HG03066 (cell line): ENCODE measurements at regions not wholly inside any gene's neighbourhood (a gene's known extent, or its start where the extent isn't known, plus 50 kb on each side); places are given as distances from the start of the nearest gene placed in this dataset.

Experiments
- ATAC-seq: cut with Tn5 transposase; IDR thresholded peaks from one replicate; pipeline ENCODE4 v1.9.1; 2021; ENCODE audit warnings: low read depth; ENCODE audit not compliant: unreplicated experiment

DNA sequence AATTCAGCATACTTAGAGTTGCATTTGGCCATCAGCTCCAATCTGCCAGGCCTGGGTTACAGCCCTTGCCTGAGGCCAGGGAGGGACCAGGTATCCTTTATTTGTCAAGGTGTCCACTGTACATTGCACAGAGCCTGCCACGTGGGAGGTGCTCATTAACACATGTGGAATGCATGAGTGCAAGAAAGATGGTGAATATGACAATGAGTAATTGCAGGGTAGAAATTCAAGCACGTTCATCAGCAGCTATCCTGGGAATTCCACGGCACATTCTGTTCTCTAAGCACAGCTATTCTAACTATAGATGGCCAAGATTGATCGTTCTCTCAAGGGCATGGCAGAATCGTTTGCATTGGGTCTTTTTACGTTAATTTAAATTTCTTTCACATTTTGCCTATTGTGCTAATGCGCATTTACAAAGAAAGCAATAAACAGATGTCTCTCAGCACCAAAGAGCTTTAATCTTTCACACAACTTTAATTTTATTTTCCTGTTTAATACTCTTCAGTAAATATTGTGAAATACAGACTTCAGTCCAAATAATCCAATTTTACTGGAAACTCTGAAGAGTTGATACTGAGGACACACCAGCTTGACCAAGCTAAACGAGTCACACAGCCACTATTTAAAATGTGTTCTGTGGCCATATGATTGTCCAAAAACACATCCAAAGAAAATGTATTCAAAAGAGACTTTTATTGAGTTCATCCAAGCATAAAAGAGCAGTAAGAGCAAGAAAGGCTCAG, 1025.7 kb upstream of the TMEM132C start:
- ATAC-seq, result no peak

DNA sequence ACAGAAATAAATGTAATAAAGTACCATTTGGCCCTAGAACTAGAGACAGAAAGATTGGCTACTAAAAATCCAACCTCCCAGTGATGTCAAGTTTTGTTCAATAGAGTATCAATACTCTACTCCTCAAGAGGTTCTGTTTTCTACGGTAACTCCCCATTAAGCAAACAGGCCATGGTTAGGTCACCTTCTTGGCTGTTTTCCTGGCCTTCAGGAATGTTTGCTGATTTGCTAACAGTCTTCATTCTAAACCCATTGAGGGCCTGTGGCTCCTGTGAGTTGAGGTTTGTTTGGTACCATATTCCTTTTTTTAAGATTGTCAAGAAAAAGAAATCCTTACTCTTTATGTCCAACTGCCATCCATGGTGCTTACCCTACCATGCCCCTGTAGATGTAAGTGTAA, 1022.0 kb upstream of the TMEM132C start:
- no peak for ATAC-seq

DNA sequence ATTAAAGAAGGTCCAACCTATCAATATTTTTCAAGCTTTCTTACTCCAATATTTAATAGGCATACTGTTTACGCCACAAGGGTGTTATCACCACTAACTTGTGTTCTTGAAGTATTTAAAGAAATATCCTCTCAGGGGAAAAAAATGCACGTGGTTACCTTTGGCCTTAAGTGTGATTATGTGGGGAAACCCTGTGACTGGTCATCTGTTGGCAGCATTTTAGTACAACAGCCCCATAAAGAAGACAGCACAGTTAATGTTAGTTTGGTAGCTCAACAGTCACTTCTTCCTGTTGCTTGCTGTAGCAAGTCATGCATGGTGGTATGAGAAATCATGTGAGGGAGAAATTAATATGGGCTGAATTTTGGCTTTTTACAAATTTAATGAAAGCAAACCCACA, 1021.5 kb upstream of the TMEM132C start:
- no peak for ATAC-seq

DNA sequence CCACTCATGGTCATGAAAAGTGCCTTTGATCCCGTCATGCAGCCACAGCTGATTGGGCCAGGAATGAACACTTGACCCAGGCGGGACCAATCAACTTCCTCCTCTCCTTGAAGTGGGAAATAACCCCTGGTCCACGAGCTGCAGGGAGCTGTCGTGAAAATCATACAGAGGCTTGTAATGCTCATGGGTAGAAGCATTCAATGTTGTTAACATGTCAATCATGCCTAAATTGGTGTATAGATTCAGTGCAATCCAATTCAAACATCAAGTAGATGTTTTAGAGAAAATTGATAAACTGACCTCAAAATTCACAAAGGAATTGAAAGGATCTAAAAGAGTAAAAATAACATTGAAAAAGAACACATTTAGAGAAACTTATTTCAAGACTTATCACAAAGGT, 1019.0 kb upstream of the TMEM132C start:
- no peak for ATAC-seq

DNA sequence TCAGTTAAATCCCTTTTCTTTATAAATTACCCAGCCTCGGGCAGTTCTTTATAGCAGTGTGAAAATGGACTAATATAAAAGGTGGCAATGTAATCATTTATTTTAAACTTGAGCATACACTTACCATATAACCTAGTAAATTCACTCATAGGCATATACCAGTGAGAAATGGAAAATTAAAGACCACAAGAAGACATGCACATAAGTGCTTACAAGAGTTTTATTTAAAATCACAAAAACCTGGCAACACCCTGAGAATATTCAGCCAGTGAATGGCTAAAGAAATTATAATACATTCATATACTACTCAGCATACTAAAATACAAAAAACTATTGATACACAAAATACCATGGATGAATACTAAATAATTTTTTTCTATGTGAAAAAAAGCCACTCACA, 1017.5 kb upstream of the TMEM132C start:
- ATAC-seq, result no peak

DNA sequence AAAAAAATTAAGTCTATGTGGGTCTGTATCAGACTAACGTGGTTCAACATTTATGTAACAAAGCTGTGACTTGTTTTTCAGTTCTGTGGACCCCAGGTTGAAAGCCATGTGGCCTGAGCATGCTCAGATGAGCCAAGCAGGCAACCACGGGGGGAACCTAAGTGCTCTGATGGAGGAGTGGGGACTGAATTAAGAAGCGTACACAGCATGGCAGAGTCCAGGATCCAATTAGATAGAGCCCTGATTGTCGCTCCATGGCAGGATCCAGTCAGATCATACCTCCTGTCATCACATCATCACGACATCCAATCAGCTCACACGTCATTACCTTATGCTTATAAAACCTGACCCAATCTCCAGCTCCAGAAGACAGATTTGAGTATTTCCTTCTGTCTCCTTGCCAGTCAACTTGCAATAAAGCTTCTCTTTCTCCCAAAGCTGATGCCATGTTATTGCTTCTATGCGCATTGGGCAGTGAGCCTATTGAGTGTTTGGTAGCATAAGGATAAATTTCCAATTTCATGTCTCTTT, 1013.1 kb upstream of the TMEM132C start:
- no peak for ATAC-seq

DNA sequence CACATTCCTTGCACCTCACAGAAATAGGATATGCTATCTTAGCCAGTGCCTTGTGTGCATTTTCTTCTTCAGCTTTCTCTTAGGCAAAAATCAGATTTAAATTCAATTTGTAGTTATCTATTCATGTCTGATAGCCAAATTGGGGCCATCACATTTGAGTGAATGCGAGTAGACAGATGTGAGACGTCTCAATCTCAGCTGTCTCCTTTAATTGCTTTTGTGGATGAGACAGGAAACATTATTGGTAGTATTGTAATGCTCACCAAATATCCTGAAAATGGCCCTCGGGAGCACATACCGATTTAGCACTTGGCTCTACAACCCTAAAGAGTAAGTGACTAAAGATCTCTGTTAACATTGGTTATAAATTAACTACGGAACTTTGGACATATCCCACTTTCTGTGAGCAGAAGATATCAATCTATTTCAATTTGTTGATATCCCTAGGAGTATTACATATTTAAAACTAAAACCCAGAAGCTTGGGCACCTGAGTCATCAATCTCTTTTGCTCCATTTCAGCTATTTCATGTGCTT, 1012.5 kb upstream of the TMEM132C start:
- ATAC-seq, result no peak

DNA sequence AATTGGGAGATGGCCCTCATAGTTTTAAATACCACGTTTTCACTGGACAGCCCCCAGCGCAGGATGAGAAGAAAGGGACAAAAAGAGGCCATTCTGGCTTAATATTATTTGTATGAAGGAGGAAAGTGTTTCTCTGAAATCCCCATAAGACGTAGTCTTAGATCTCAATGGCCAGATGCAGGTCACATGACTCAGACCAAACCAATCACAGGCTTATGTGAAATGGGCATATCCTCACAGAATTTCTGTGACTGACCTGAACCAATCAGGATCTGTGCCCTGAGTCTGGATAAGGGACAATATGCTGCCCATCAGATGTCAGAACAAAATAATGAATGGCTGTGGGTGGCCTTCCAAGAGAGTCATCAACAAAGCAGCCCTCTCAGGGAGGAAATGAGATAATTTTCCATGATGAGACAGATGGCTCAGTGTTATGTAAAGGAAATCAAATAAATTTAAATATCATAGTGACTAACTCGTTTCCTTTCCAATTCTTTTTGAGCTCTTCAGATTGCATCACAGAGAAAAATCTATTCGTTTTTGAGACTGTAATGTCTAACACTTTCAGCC, 1009.5 kb upstream of the TMEM132C start:
- ATAC-seq, result no peak

DNA sequence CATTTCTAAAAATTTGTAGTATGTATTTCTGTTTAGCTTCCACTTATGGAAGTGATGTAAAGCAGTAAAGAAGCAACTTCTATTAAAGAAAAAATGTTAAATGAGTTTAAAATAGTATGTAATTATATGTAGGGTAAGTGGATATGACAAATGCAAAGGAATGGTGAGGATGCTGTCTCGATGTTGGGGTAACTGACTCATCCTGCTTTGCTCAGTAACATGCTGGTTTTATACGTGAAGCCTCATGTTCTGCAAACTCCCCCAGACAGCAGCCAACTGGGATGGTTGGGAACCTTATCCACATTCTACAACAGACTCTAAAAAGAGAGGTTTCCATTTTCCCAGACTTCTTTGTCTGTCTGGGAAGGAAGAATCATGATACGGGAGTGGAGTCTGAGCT, 1006.4 kb upstream of the TMEM132C start:
- ATAC-seq, result no peak

DNA sequence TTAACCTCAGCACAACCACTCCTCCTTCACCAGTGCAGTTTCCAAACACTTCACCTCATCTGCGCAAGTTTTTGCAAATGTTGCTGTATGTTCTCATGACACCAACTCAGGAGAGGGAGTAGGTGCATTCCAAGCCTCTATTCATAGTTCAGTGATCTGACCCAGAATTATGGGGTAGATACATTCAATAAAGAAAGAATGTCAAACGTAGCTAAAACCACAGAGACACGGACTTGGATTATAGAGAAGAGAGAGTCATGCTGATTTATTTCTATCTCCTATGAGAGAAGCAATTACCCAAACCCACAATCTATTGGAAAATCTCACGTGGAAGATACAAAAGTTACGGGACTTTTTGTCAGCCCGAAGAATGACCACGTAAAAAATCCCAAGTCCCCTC, 1006.0 kb upstream of the TMEM132C start:
- no peak for ATAC-seq

DNA sequence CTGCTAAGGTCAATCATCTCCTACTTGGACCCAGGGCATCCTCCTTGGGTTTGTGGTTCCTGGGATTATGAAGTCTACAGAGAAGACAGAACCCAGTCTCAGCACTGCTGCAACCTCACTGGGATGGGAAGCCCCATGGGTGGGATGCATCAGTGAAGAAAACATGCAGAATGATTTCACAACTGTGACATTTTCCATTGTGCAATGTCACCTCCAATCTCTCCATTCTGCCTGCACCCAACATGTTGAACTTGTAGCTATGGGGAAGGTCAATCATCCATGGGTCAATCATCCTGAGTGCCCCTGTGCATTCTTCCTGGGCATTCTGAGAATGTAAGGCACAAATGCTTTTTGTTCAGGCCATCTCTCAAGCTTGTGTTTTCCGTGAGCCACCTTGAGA, 1004.4 kb upstream of the TMEM132C start:
- no peak for ATAC-seq

DNA sequence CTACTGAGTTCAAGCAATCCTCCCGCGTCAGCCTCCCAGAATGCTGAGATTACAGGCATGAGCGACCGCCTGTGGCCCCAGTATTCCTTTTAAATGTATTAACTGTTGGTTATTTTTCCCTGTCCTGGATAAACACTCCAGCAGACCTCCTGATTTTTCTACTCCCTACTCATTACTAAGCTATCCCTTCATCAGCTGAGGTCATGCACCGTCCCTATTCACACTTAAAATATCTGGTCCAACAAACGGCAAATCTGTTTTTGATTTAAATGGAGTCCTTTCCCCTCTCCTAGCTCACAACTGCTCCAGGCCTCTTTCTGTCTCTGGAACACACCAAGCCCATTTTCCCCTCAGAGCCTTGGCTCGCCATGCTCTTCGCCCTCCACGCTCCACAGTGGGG, 1003.3 kb upstream of the TMEM132C start:
- ATAC-seq, result no peak

DNA sequence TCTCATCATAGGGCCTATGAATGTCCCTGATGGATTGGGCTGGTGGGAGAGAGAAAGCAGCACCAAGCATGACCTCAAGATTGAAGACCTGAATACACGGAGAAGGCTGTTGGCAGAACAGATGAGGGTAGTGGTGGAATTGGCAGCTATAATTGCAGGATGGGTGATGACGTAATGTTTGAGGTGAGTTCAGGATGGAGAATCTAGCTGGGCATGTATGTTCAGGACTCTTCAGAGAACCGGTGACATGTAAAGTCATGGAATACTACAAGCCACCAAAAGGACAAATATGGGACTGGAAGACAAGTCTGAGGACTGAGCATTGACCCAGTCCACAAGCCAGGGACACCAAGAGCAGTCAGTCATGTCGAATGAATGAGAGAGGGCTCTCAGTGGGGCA, 999.8 kb upstream of the TMEM132C start:
- no peak for ATAC-seq

DNA sequence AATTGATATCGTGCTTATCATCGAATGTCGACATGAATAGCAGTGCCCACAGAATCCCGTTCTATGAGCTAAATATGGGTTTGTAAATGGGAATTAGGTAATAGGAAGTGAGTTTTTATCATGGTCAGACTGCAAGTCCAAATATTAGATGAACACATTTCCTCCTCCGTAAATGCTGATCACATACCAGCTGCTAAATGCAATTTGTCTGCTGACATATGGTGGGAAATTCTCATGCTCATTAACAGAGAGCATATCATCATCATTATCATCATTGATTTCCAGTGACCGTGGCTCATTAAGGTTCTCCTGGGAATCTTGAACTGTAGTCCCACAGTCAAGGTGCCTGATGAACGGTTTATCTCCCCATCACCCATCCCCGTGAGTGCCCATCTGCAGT, 998.8 kb upstream of the TMEM132C start:
- no peak for ATAC-seq

DNA sequence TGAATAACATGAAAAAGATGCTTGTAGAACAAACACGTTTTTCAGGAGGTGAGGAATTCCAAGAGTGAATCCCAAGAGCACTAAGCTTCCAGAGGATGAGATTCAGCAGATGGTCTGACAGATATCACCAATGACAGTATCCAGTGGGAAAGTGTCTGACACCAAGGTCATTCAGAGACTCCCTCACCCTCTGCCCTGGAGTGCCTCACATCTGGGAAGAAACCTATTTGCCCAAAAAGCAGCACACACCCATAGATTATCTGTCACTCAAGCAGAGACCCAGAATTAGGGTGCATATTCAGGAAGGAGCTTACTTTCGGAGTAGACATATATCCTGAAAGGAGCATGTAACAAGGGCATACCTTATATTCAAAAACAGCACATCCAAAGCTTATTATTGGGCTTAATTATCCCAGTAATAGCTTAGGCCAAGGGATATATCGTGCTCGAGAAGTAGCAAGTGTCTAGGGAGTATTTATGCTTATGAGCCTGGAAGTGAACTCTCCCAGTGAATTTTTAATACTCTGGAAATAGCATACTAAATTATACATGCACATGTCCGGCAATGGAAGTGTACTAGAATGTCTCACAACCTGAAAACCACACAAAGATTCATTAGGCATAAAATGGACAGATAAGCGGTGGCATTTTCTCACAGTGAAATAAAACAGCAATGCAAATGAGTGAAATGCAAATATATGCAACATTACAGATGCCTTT, 998.1 kb upstream of the TMEM132C start:
- no peak for ATAC-seq

DNA sequence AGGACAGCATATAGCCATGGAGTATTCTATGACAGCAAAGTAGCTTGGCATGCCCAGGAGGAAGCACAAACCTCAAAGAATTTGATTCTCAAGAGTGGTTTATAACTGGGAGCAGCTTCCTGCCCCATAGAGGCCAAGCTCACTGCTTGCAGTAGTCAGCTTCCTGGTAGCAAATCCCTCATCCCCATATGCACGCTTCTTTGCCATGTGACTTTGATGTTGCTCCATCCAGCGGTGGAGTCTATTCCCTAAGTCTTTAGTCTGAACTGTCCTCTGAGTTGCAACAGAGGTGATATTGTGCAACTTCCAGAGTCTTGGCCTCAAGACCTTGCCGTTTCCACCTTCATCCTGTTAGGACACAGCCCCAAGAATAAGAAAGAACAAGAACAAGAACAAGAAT, 996.8 kb upstream of the TMEM132C start:
- no peak for ATAC-seq

DNA sequence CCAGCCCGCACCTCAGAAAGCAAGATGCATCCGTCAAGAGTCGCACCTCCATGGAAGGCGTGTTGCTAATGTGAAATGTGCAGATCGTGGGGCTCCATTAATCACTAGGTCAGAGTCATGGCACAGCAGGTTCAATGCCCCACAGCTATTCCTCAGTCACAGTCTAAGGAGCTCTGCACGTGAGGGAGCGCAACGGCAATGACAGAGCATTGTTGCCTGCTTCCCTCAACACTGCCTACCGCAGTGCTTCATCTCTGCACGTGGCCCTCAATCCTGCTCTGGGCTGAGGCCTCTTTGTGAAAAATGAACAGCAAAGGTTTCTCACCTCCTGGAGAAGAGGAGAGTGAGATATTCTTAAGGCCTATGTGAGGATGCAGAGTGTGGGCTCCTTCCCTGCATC, 995.2 kb upstream of the TMEM132C start:
- ATAC-seq, result no peak

DNA sequence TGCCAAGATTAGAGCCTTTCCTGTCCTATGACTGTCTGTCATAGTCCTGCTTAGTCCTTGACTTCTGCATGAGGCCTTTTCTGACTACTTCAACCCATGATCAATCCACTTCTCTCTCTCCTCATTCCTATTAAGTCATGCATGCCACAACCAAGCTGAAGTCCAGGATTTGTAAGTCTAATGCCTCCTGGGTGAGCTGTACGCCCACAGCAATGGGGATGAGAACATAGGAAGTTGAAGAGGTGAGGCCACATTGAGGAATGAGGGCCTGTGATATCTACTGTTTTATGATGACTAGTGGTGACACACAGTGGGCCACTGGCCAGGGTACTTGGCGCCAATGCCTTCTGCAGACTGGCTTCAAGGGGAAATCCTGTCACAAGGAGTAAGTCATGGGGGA, 994.1 kb upstream of the TMEM132C start:
- ATAC-seq, result no peak

DNA sequence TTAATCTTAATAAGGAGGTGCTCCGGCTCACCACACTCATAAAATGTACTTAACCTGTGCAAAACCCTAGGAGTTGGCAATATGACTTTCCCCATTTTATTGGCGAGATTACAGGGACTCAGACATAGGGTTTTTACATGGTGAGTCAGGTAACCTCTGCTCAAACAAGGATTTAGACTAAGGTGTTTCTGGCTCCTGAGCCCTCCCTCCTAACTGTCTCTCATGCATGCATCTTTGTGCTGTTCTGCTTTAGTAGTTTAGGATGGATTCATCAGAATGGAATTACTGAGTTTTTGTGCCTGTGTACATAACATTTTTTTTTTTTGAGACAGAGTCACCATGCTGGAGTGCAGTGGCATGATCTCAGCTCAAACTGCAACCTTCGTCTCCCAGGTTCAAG, 993.3 kb upstream of the TMEM132C start:
- ATAC-seq, result no peak

DNA sequence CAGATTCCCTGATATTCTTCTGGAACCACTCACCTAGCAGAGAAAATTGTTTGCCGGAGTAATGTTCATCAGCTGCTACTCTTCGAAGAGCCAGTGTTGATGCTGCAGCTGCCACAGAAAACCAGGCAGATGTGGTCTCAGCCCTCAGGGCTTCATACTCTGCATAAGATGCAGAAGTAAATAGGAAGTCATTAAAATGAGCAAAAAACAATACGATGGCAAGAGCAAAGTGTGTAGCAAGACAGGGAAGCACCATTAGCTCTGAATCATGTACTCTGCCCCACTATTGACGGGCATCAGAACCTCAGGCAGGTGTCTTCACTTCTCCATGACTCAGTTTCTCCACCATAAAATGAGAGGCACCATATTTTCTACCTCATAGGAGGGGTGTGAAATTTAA, 991.6 kb upstream of the TMEM132C start:
- no peak for ATAC-seq

DNA sequence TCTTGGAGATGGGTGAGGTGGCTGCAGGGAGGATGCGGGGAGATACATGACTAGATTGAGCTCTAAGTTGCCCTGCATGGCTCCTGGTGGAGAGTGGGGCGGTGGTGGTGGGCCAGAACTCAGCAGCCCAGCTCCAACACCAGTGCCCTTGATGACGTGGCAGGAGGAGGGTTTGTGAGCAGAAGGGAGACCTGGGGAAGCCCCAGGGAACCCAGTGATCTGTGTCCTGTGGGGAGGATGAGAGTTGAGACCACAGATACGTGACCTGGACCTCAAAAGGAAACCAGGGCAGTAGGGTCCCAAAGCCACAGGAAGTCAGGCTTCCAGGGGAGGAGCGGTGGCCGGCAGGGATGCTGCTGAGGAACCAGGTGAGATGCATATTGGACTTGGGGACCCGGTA, 989.1 kb upstream of the TMEM132C start:
- ATAC-seq, result peak; percentile 64

DNA sequence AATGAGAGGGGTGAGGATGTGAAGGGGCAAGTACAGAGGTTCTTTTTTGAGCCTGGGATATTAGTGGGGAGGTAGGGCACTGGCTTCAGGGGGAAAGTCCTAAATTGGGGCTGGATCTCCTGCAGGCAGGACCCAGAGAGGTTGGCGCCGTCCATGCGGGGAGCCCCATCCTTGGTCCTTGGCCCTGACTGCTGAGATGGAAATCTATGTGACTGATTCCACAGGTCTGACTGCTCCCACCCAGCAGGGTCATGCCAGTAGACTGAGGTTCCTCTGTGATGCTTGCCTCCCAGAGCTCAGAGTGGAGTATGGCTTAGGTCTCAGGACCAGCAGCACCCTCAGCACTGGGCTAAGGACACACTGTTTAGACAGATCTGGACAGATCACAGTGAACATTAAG, 988.6 kb upstream of the TMEM132C start:
- ATAC-seq, result no peak
